HG02870 (cell line): ENCODE measurements at regions not wholly inside any gene's neighbourhood (a gene's known extent, or its start where the extent isn't known, plus 50 kb on each side); places are given as distances from the start of the nearest gene placed in this dataset.

Experiments
- ATAC-seq: cut with Tn5 transposase; IDR thresholded peaks from one replicate; pipeline ENCODE4 v1.9.1; 2021; ENCODE audit warnings: mild to moderate bottlenecking, moderate library complexity; ENCODE audit not compliant: unreplicated experiment

DNA sequence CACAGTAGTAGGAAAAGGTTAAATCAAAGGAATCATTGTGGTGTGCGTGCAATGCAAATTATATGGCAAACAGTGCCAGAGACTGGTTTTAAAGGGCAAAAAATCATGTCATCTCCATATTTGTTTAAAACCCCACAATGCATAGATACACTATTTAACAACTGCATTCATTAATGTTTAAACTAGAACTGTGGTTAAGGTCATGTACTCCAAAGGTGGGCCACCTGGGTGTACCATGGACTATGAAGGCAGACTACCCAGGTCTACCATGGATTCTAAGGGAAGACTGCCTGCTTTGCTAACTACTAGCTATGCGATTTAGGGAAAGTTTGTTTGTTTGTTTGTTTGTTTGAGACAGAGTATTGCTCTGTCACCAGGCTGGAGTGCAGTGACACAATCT is 356.3 kb downstream of the ZEB2 start:
- ATAC-seq = no peak

DNA sequence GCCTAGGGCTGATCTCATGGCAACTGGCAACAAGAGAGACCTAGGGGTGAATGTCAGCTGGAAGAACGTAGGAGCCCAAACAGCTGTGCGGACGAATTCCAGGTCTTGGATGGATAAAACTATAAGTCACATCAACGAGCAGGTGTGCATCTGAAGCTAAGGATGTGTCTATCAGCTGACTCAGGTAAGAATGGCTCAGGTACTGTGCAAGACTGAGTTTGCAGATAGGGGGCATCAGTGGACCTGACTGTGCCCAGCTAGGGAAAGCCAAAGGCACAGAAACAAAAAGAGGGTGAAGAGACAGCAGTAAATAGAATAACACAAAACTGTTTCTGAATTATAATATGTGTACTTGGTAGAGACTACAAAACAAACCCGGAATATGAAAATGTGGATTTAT is 357.3 kb downstream of the ZEB2 start:
- peak; percentile 71 for ATAC-seq

GRCh38 chr2:144161061-144161460 is 358.9 kb downstream of the ZEB2 start:
- ATAC-seq = no peak

GRCh38 chr2:144159240-144159639 is 360.7 kb downstream of the ZEB2 start:
- ATAC-seq = no peak

DNA sequence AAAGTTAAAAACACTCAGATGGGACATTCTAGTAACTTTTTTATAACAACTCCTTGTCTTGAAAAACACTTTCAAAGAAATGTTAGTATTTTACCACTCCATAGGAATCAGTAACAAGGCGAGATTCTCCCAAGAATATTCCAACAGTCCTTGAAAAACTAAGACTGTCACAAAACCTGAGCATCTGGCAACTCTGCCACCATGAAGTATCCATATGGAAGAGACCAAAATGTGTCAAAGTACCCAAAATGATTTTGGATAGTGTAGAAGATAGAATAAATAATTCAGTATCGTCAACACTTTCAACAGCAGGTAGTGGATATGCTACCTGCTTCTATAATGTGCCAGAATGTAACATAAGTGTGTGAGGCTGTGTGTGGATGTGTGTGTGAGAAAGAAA is 361.8 kb downstream of the ZEB2 start:
- no peak for ATAC-seq

DNA sequence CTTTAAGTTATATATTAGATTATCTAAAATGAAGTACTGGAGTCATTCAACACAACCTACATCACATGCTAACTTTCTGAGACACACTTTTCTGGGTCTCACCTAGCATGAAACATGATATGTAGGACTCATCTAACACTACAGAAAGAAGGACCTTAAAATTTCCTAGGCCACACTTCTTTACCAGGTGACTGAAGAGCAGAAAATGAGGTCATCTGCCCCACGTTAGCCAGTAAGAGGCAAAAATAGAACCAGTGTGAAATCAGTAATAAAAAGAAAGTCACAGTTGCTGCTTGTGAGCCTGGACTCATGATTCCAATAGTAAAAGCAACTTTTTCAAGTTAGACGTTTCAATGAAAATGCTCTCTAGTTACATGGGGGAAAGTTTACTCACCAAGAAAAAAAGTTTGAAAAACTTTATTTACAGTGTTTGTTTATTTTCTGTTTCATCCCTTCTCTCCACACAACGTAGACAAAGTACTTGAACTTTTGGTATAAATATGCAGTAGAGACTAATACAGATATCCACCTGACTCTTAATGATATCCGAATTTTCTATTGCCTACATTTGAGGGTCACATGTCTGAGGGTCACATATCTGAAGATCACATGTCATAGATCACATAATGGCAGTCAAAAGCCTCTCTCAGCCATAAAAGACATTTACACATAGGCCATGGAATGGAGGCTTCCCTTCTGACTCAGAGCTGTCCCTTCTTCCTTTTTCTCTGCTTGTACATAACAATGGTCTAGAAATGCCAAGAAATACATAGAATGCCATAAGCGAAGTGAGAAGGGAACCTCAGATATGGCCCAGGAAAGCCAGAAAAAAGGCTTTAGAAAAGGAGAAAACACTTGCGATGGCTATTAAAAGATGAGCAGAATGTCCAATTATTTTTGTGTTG is 362.9 kb downstream of the ZEB2 start:
- peak; percentile 51 for ATAC-seq

- no peak for ATAC-seq
These were observed 365.7 kb downstream of the ZEB2 start for GRCh38 chr2:144154205-144154604.

- ATAC-seq = peak; percentile 52
These were observed 367.1 kb downstream of the ZEB2 start for GRCh38 chr2:144152817-144153271.

- no peak for ATAC-seq
These were observed 368.1 kb downstream of the ZEB2 start for GRCh38 chr2:144151851-144152250.

- ATAC-seq = no peak
These were observed 368.5 kb downstream of the ZEB2 start for GRCh38 chr2:144151405-144151804.

GRCh38 chr2:144147356-144147755 is 372.6 kb downstream of the ZEB2 start:
- no peak for ATAC-seq

- ATAC-seq = no peak
These were observed 373.0 kb downstream of the ZEB2 start for GRCh38 chr2:144146876-144147275.

- ATAC-seq = no peak
These were observed 373.8 kb downstream of the ZEB2 start for GRCh38 chr2:144146076-144146475.

- ATAC-seq = no peak
These were observed 376.4 kb downstream of the ZEB2 start for GRCh38 chr2:144143294-144144151.

GRCh38 chr2:144140891-144141290 is 379.0 kb downstream of the ZEB2 start:
- no peak for ATAC-seq

DNA sequence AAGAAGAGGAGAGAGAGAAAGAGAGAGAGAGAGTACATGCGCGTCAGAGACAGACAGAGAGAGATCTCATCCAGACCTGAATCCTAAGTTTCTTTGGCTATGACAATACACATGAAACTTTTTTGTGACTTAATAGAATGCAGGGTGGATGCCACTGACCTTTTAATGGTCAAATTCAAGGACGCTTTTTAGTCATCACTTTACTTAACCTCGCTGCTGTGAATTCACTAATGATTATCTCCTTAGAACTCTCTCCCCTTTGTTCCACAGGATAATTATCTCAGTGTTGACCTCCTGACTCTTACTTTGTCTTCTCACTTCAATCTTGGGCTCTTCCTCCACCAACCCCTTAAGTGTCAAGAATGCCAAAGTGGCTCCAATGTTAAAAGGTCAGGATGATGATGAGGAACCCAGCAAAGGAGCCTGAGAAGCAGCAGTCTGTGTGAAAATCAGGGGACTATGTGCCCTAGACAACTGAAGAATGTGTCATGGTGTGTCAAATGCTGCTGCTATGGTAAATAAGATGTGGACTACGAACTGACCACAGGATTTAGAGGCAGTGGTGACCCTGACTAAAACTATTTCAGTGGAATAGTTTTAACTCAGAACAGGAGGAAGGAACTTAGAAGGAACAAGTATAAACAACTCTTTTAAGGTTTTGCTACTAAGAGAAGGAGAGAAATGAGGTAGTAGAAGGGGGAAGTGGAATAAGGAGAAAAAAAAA is 382.1 kb downstream of the ZEB2 start:
- no peak for ATAC-seq

DNA sequence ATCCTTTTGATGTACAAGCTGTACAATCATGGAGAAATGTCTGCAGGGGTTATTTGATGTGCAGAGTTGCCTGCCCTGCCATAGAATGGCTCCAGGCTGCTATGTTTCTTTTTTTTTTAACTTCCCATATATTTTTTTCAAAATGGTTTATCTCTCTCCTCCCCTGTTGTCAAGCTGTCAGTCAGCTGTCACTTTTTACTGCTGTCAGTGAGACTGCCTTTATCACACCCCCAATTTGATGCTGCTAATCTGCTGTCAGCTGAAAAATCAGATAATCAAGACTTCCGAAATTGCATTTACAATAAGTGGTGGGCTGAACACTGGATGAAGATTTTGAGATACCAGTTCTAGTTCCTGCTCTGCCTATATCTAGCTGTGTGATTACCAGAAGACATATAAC is 382.6 kb downstream of the ZEB2 start:
- ATAC-seq = no peak

GRCh38 chr2:144136297-144137010 is 383.5 kb downstream of the ZEB2 start:
- no peak for ATAC-seq

DNA sequence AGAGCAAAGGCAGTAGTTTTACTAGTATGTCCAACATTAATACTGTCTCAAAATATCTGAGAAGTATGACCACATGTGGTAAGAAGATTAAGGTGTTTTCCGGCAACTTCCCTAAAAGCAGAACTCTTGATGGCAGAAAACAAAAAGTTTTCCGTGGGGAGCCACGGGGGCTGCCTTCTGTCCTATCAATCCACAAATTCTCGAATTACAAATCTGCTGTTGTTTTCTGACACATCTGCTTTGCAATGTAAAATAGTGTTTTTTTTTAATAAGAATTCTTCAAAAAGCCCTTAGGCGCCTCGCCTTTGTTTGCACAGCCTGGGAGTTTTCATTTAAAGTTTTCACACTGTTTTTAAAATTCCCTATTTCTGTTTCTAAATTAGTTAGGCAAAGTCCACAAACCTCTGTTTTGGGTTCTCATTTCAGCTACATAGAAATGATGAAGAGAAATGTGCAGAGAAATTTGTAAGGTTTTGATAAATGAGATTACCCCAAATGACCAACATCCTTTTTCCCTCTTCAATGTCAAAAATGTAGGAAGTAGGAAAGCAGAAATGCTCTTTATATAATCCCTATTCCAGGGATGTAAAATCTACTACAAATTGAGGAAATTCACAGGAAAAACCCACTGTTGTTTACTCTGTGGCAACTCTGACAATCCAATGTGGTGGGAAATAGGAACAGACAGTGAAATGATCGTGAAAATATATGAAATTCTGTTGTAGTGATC is 385.8 kb downstream of the ZEB2 start:
- ATAC-seq = no peak

- no peak for ATAC-seq
These were observed 387.6 kb downstream of the ZEB2 start for GRCh38 chr2:144132357-144132756.
